ENCODE measurements at regions not wholly inside any gene's neighbourhood (a gene's known extent, or its start where the extent isn't known, plus 50 kb on each side); places are given as distances from the start of the nearest gene placed in this dataset.

DNA sequence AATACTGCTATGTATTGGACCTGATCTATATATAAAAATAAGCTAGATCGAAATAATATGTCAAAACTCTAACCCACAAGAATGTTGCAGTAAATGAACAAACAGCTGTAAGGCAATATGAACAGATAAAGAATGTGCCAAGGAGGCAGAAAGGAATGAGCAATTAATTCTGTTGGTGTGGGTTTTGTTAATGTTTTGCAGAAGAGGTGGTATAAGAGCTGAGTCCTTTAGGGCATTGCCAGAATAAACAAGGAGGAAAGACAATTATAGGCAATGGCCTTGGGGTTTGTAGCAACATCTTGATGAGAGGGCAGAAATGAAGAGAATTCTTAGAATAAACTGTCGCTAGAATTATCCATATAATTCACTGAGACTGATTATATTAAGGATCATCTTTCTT is 240.9 kb upstream of the GULP1 start:
- TF ChIP-seq GATA2 (IDR thresholded peaks at IDR 0.05; ENCODE audit: low read depth, low read length), result no peak
- no peak for TF ChIP-seq GATA3 (IDR thresholded peaks at IDR 0.05; ENCODE audit: low read depth, low read length)

Data from SH-SY5Y (cell line).